IMR-90 (cell line): ENCODE measurements at regions not wholly inside any gene's neighbourhood (a gene's known extent, or its start where the extent isn't known, plus 50 kb on each side); places are given as distances from the start of the nearest gene placed in this dataset.

Experiments used
- ATAC-seq: fragments of 200-7000 bp; cut with Tn5 transposase; 2 replicates; pipeline ENCODE4 v1.9.1; 2020; ENCODE audit warnings: low read depth, mild to moderate bottlenecking, moderate library complexity
- BruUV-seq: library from RNA; stranded (reverse); fragments of 400-500 nt; replicated peaks from 2 replicates; lab custom pipeline; 2021; lab: Mats Ljungman, UMichigan
- CTCF ChIA-PET: fragments of 300-600 bp; formaldehyde crosslinking; extraction: SDS; loops from one replicate; lab custom pipeline; 2021; ENCODE audit warnings: antibody characterized with exemption; lab: Yijun Ruan, JAX
- POLR2A ChIA-PET: fragments of 300-600 bp; sonication (Branson Sonifier 250); formaldehyde crosslinking; loops from one replicate; lab custom pipeline; 2022; ENCODE audit warnings: antibody characterized with exemption; ENCODE audit not compliant: unreplicated experiment; lab: Charles Lee
- DNase-seq: peaks from one replicate; pipeline ENCODE4 v3.0.0; 2013
- H2AFZ ChIP-seq: replicated peaks from 2 replicates; pipeline ENCODE3; 2013; ENCODE audit warnings: low read length, mild to moderate bottlenecking; ENCODE audit not compliant: poor library complexity
- H2AK5ac ChIP-seq: 2 replicates; pipeline ENCODE4 v1.6.1; 2013; ENCODE audit warnings: low read depth, low read length, inconsistent platforms
- H2AK9ac ChIP-seq: replicated peaks from 2 replicates; pipeline ENCODE3; 2013; ENCODE audit warnings: mild to moderate bottlenecking, low read depth, low read length, moderate library complexity; ENCODE audit not compliant: poor library complexity
- H2BK120ac ChIP-seq: 2 replicates; pipeline ENCODE4 v1.6.1; 2013; ENCODE audit warnings: low read depth, low read length, inconsistent platforms
- H2BK15ac ChIP-seq: 3 replicates; pipeline ENCODE4 v1.6.1; 2013; ENCODE audit warnings: low read depth, low read length, inconsistent platforms
- H2BK20ac ChIP-seq: 2 replicates; pipeline ENCODE4 v1.6.1; 2013; ENCODE audit warnings: low read depth, mild to moderate bottlenecking, inconsistent platforms, low read length, moderate library complexity
- H2BK5ac ChIP-seq: 2 replicates; pipeline ENCODE4 v1.6.1; 2013; ENCODE audit warnings: mild to moderate bottlenecking, low read depth, low read length, inconsistent platforms; ENCODE audit not compliant: poor library complexity, severe bottlenecking
- H3K14ac ChIP-seq: replicated peaks from 2 replicates; pipeline ENCODE4 v1.6.1; 2013; ENCODE audit warnings: low read depth, low read length, inconsistent platforms
- H3K18ac ChIP-seq: 2 replicates; pipeline ENCODE4 v1.6.1; 2013; ENCODE audit warnings: low read depth, low read length, control low read depth
- H3K23ac ChIP-seq: 2 replicates; pipeline ENCODE4 v1.6.1; 2013; ENCODE audit warnings: low read depth, low read length, inconsistent platforms
- H3K27ac ChIP-seq: 2 replicates; pipeline ENCODE4 v1.5.1; 2013; ENCODE audit warnings: mild to moderate bottlenecking, control low read depth, low read length; ENCODE audit not compliant: insufficient read depth
- H3K27me3 ChIP-seq: 2 replicates; pipeline ENCODE4 v1.6.1; 2013; ENCODE audit warnings: low read length; ENCODE audit not compliant: control insufficient read depth, insufficient read depth
- H3K36me3 ChIP-seq: 2 replicates; pipeline ENCODE4 v1.6.1; 2013; ENCODE audit warnings: low read length, mixed read lengths; ENCODE audit not compliant: control insufficient read depth, insufficient read depth
- H3K4ac ChIP-seq: 2 replicates; pipeline ENCODE4 v1.6.1; 2013; ENCODE audit warnings: low read depth, low read length, inconsistent platforms
- H3K4me1 ChIP-seq: 2 replicates; pipeline ENCODE4 v1.6.1; 2013; ENCODE audit warnings: low read length, mixed read lengths; ENCODE audit not compliant: control insufficient read depth, insufficient read depth
- H3K4me2 ChIP-seq: 2 replicates; pipeline ENCODE4 v1.6.1; 2013; ENCODE audit warnings: low read depth, mild to moderate bottlenecking, control low read depth, low read length, moderate library complexity
- H3K4me3 ChIP-seq: 2 replicates; pipeline ENCODE4 v1.5.1; 2013; ENCODE audit warnings: low read depth, mild to moderate bottlenecking, control low read depth, low read length, moderate library complexity; ENCODE audit not compliant: insufficient read depth
- H3K56ac ChIP-seq: 2 replicates; pipeline ENCODE4 v1.6.1; 2013; ENCODE audit warnings: low read length, inconsistent platforms; ENCODE audit not compliant: insufficient read depth; ENCODE audit errors: extremely low read depth
- H3K79me1 ChIP-seq, 2 experiments: 2 replicates each; pipeline ENCODE4 v1.6.1; 2013; ENCODE audit warnings: low read length in 2 of 2, inconsistent platforms in 1 of 2, low read depth in 1 of 2
- H3K9ac ChIP-seq: 2 replicates; pipeline ENCODE4 v1.6.1; 2013; ENCODE audit warnings: low read depth, low read length, control low read depth
- H3K9me1 ChIP-seq: 2 replicates; pipeline ENCODE4 v1.6.1; 2013; ENCODE audit warnings: low read length, inconsistent platforms; ENCODE audit not compliant: insufficient read depth
- H3K9me3 ChIP-seq: 2 replicates; pipeline ENCODE4 v1.6.1; 2013; ENCODE audit warnings: low read length; ENCODE audit not compliant: control insufficient read depth, insufficient read depth
- H4K20me1 ChIP-seq: 2 replicates; pipeline ENCODE4 v1.6.1; 2013; ENCODE audit warnings: low read length, inconsistent platforms; ENCODE audit not compliant: insufficient read depth
- H4K5ac ChIP-seq: 2 replicates; pipeline ENCODE4 v1.6.1; 2013; ENCODE audit warnings: mild to moderate bottlenecking, low read depth, low read length, control low read depth
- H4K8ac ChIP-seq, 2 experiments: 2 replicates each; pipeline ENCODE4 v1.6.1; 2013; ENCODE audit warnings: low read depth in 2 of 2, low read length in 2 of 2, control low read depth in 1 of 2, inconsistent platforms in 1 of 2
- H4K91ac ChIP-seq: 2 replicates; pipeline ENCODE4 v1.6.1; 2013; ENCODE audit warnings: low read depth, low read length, inconsistent platforms; ENCODE audit not compliant: insufficient read depth
- BHLHE40 ChIP-seq: fragments of 150-350 bp; IDR thresholded peaks from 2 replicates; pipeline ENCODE4 v1.6.1; 2016; ENCODE audit warnings: mild to moderate bottlenecking, low read depth, low read length
- CHD1 ChIP-seq: IDR thresholded peaks from 2 replicates; pipeline ENCODE4 v1.6.1; 2012; ENCODE audit warnings: low read depth, low read length, improper control_type of control experiment
- CTCF ChIP-seq: conservative IDR thresholded peaks from 2 replicates; pipeline ENCODE4 v1.5.1; 2012; ENCODE audit warnings: mild to moderate bottlenecking, low read depth, low read length, improper control_type of control experiment
- ELK1 ChIP-seq: fragments of 150-350 bp; IDR thresholded peaks from 2 replicates; pipeline ENCODE4 v1.6.1; 2016; ENCODE audit warnings: low read depth, mild to moderate bottlenecking, low read length, moderate library complexity, borderline replicate concordance
- MAFK ChIP-seq: IDR thresholded peaks from 2 replicates; pipeline ENCODE4 v1.6.1; 2012; ENCODE audit warnings: low read depth, low read length, improper control_type of control experiment
- MXI1 ChIP-seq: IDR thresholded peaks from 2 replicates; pipeline ENCODE4 v1.6.1; 2012; ENCODE audit warnings: low read depth, mild to moderate bottlenecking, low read length, moderate library complexity, borderline replicate concordance
- NFE2L2 ChIP-seq: fragments of 150-350 bp; IDR thresholded peaks from 2 replicates; pipeline ENCODE4 v1.6.1; 2016; ENCODE audit warnings: low read depth, mild to moderate bottlenecking, low read length
- POLR2A ChIP-seq: IDR thresholded peaks from 2 replicates; pipeline ENCODE4 v1.6.1; 2012; ENCODE audit warnings: mild to moderate bottlenecking, low read depth, low read length
- RAD21 ChIP-seq: IDR thresholded peaks from 2 replicates; pipeline ENCODE4 v1.6.1; 2012; ENCODE audit warnings: low read length, improper control_type of control experiment
- RCOR1 ChIP-seq: IDR thresholded peaks from 2 replicates; pipeline ENCODE4 v1.6.1; 2012; ENCODE audit warnings: mild to moderate bottlenecking, low read length, improper control_type of control experiment; ENCODE audit not compliant: insufficient replicate concordance
- RFX5 ChIP-seq: IDR thresholded peaks from 2 replicates; pipeline ENCODE4 v1.8.0; 2012; ENCODE audit warnings: low read depth, mild to moderate bottlenecking, low read length, moderate library complexity
- SMC3 ChIP-seq: fragments of 150-350 bp; IDR thresholded peaks from 2 replicates; pipeline ENCODE4 v1.6.1; 2016; ENCODE audit warnings: low read depth, mild to moderate bottlenecking, antibody characterized with exemption, low read length, moderate library complexity
- USF2 ChIP-seq: fragments of 150-350 bp; IDR thresholded peaks from 2 replicates; pipeline ENCODE4 v1.6.1; 2017; ENCODE audit warnings: mild to moderate bottlenecking, antibody characterized with exemption, low read length, low read depth
- WGBS, 2 experiments: methylation state at CpG; one replicate each; pipeline versions ENCODE4 v1.1.5 to v1.1.7; 2013; ENCODE audit warnings: missing lambda C conversion rate in 2 of 2; ENCODE audit not compliant: insufficient read length in 1 of 2; ENCODE audit errors: extremely low coverage in 2 of 2; 5-methylcytosine and 5-hydroxymethylcytosine counted together
- dilution Hi-C: fragments of 300-500 bp; cut with HindIII; formaldehyde crosslinking; loops from one replicate; pipeline ENCODE4 v1.14.3; 2018; ENCODE audit warnings: low sequenced_read_pairs; ENCODE audit not compliant: unreplicated experiment
- in situ Hi-C: fragments of 300-500 bp; cut with MboI; formaldehyde crosslinking; loops from 3 replicates; pipeline ENCODE4 v1.14.3; 2019; ENCODE audit warnings: low sequenced_read_pairs, inconsistent platforms, mixed read lengths
- intact Hi-C: fragments of 100-400 bp; cut with micrococcal nuclease; formaldehyde crosslinking; loops from 2 replicates; pipeline ENCODE4 v1.10.0; 2022

GRCh38 chr7:375321-375831, 85.4 kb downstream of the FOXL3 start:
- H2BK120ac ChIP-seq = no peak overlapping the region
- no peak overlapping the region for H3K23ac ChIP-seq
- no peak overlapping the region for H3K4me3 ChIP-seq
- ATAC-seq (no peak), DNase-seq (no peak)
- ChIA-PET POLR2A (no interaction called here), CTCF (no interaction called here)
- no peaks in the 10 kb centered on the region for H3K36me3 ChIP-seq
- H2BK5ac ChIP-seq = no peak overlapping the region
- dilution Hi-C loops (no loop called here), in situ Hi-C loops (no loop called here), intact Hi-C loops (no loop called here)
- H3K56ac ChIP-seq = no peak overlapping the region
- H4K91ac ChIP-seq = no peak overlapping the region
- H3K4ac ChIP-seq = no peak overlapping the region
- H4K20me1 ChIP-seq = no peaks in the 10 kb centered on the region; the same call in 1 of the 2 replicates
- no peak overlapping the region for H2AK9ac ChIP-seq
- no peaks in the 10 kb centered on the region; the same call in 1 of the 2 replicates for H3K9me3 ChIP-seq
- H3K4me1 ChIP-seq = no peaks in the 10 kb centered on the region
- no peaks in the 10 kb centered on the region for H3K79me1 ChIP-seq
- 82% methylated on average over 16 of the region's 32 CpGs; no CpG with 5 or more reads in 1 of the 2 experiments for WGBS, 2 experiments
- H2BK20ac ChIP-seq = no peak overlapping the region
- TF ChIP-seq RFX5 (no peak), USF2 (no peak), MXI1 (no peak), RAD21 (no peak), RCOR1 (no peak), POLR2A (no peak), NFE2L2 (no peak), CTCF (no peak), CHD1 (no peak), BHLHE40 (no peak), SMC3 (no peak), MAFK (no peak), ELK1 (no peak)
- H4K5ac ChIP-seq = no peak overlapping the region
- no peak overlapping the region for H3K4me2 ChIP-seq
- H3K14ac ChIP-seq = no peak overlapping the region
- no peak overlapping the region for H3K27ac ChIP-seq
- H3K9me1 ChIP-seq = 0 out of 2 replicates have a peak, but pooled peaks cover 4% of the 10 kb centered on the region
- H3K9ac ChIP-seq = no peak overlapping the region
- no peak overlapping the region for H2AFZ ChIP-seq
- no TSS peak for BruUV-seq
- H2AK5ac ChIP-seq = no peak overlapping the region
- no peak overlapping the region for H4K8ac ChIP-seq
- H2BK15ac ChIP-seq = no peak overlapping the region
- H3K18ac ChIP-seq = no peak overlapping the region
- H3K27me3 ChIP-seq = peaks cover 59% of the 10 kb centered on the region
